ENCODE measurements at regions not wholly inside any gene's neighbourhood (a gene's known extent, or its start where the extent isn't known, plus 50 kb on each side); places are given as distances from the start of the nearest gene placed in this dataset.
"Not testable (repeated sequence)": the region's sequence is repeated elsewhere in the genome, so short reads cannot be mapped to it uniquely, and the experiment has no call there.

DNA sequence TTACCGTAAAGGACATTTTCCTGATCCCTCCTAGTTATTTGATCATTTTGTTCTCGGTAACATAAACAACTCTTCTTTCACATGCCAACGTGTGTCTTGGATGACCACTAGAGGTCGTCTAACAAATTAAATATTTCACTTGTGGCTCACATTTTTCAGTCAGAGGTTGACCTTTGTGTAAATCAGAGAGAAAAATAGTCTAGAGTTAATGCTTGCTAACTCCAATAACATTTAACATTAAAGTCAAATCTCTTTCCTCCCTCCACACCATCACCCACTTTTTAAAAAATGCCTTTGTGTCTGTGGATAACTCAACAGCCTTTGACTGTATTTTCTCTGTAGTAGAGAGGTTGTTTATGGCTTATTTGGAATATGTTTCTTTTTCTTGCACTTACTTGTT is 220.5 kb upstream of the B3GALT2 start:
- peak; percentile 67 for DNase-seq

DNA sequence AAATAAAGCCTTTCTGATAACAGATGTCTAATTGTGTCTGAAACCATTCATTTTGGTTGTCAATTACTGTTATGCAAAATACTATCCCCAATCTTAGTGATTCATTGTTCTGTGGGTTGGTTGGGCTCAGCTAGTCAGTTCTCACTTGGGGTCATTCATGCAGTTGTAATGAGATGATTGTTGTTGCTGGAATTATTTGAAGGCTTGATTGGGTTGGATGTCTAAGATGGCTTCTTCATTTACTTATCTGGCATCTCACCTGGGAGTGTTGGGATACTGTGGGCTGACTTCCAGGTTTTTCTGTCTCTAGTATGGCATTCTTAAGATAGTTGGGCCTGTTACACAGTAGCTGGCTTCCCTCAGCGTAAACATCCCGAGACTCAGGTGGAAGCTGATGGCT is 217.8 kb upstream of the B3GALT2 start:
- no peak for DNase-seq

DNA sequence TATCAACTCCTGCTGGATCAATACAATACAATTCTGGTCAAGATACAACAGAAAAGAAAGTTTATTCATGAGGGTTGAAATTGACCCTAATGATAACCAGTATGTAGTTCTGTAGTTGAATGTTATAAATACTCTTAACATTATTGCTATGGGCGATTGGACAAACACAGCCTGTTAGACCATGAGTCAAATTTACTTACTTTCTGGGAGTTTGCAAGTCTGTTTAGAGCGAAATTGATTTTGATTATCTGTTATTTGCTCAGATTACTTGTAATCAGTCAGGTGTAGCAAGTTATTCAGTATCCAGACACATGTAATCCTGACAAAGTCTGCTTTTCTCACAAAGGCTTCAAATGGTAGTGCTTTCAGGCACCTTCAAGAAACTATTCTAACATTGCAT is 216.6 kb upstream of the B3GALT2 start:
- no peak for DNase-seq

DNA sequence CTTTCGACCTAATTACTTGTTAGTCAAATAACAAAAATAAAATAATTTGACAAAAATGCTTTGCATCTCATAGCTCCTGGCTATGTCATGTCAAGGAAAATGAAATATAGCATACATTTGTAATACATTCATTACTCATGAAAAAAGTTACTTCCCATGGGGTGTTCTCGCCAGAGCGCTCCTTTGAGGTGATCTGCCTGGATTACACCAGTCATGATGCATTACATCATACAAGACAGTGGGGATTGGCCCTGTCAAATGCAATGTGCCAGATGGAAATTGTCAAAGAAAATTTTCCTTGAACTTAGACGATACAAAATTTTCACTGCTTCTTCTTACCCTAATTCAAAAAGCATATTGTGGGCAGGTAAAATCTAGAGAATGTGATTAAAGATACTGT is 215.6 kb upstream of the B3GALT2 start:
- DNase-seq = no peak

DNA sequence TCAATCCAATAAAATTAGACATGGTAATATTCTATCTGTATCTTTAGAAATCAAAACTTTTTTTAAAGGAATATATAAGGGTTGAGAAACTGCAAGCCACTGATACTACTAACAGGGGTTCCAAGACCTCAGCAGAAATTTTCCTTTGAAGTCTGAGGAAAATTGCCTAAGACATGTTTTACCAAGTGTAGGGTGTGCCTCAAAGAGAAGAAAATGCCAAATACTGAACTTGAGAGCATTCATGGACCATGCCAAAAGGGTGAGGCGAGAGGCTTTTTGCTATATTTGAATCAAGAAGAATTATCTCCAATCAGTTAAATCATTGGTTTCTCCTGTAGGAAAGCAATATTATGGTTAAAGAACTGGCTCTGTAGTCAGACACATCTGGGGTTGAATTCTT is 207.9 kb upstream of the B3GALT2 start:
- DNase-seq = no peak

DNA sequence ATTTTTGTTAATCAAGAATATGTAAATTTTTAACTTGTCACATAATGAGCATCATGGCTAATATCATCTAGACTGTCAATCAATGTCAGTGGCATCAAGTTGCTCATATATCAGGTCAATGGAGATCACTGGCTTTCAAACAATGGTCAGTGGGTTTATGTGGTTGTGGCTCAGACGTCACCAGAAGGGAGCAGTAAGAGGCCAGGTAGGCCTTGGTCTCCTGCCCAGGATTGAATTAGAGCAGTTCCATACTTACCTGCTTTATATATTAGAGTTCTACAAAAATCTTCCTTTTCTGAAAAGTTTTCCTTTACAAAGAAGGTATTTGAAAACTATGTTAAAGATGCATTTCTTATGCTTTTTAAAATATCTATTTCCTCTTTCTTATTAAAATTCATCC is 206.3 kb upstream of the B3GALT2 start:
- no peak for DNase-seq

DNA sequence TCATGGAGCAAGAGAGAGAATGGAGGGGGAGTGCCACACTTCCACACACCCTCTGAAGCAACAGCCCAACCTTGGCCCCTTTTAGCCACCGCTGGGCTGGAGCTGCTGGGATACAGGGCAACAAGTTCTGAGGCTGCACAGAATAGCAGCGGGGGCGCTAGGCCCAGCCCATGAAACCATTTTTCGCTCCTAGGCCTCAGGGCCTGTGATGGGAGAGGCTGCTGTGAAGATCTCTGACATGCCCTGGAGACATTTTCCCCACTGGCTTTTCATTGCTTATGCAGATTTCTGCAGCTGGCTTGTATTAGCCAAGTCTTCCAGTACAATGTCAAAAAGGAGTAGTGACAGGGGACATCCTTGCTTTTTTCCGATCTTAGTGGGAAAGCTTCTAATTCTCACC is 202.3 kb upstream of the B3GALT2 start:
- no peak for DNase-seq

DNA sequence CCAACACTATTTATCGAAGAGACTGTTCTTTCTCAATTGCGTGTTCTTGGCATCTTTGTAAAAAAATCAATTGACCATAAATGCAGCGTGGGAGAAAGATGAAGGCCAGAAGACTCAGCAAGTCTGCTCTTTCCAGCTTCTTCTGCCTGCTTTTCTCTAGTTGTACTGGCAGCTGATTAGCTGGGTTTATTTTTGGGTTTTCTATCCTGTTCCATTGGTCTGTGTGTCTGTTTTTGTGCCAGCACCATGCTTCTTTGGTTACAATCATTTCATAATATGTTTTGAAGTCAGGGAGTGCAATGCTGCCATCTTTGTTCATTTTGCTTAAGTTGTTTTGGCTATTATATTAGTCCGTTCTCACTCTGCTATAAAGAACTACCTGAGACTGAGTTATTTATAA is 201.8 kb upstream of the B3GALT2 start:
- DNase-seq = no peak

DNA sequence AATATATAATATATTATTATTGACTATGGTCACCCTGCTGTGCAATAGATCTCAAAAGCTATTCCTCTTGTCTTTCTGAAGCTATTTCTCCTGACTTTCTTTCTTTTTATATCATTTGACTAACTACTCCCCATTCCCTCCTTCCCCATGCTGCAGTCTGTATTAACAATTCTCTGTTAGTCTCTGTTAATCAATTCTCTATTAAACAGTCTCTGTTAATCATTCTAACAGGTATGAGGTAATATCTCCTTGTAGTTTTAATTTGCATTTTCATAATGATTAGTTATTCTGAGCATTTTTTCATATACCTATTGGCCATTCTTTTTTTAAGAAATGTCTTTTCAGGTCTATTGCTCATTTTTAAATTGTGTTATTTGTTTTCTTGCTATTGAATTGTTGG is 201.0 kb upstream of the B3GALT2 start:
- DNase-seq = no peak

DNA sequence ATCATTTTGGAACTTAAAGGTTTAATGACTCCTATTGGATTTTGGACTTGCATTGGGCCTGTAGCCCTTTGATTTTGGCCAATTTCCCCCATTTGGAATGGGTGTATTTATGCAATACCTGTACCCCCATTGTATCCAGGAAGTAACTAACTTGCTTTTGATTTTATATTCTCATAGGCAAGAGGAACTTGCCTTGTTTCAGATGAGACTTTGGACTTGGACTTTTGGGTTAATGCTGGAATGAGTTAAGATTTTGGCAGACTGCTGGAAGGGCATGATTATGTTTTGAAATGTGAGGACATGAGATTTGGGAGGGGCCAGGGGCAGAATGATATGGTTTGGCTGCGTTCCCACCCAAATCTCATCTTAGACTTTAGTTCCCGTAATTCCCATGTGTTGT is 192.0 kb upstream of the B3GALT2 start:
- not testable (repeated sequence) for DNase-seq

DNA sequence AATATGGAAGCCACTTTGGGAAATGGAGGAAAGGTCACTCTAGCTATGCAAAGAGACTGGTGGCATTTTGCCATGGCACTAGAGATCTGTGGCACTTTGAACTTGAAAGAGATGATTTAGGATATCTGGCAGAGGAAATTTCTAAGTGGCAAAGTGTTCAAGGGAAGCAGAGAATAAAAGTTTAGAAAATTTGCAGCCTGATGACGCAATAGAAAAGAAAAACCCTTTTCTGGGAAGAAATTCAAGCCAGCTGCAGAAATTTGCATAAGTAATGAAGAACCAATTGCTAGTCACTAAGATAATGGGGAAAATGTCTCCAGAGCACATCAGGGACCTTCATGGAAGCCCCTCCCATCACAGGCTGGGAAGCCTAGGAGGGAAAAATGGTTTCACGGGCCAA is 191.1 kb upstream of the B3GALT2 start:
- DNase-seq = no peak

DNA sequence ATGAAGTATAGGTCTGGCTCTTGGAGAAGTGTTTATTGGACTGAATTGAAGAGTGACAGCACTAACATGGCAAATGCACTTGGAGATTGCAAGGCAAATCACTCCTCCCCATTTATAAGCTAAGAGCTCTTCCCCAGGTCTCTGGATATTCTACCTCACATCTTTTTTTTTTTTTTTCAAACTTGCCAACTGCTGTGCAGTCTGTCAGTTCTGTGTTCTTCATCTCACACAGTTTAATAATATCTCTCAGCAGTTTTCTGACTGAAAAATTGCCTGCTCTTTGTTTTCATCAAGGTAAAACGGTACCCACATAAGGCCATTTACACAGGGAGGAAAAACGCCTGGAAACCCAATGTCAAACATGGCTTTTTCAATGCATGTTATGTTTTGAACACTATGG is 186.1 kb upstream of the B3GALT2 start:
- no peak for DNase-seq

DNA sequence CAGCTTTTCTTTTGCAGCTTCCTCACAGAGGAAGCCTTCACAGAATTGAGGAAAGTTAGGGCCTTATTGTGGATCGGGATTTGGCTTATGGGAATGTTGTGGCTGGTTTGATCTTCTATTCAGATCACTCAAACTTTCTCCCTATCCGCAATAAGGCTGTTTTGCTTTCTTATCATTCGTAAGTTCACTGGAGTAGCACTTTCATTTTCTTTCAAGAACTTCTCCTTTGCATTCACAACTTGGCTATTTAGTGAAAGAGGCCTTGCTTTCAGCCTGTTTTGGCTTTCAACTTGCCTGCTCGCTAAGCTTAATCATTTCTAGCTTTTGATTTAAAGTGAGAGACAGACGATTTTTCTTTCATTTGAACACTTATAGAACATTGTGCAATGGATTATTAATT is 181.9 kb upstream of the B3GALT2 start:
- no peak for DNase-seq

DNA sequence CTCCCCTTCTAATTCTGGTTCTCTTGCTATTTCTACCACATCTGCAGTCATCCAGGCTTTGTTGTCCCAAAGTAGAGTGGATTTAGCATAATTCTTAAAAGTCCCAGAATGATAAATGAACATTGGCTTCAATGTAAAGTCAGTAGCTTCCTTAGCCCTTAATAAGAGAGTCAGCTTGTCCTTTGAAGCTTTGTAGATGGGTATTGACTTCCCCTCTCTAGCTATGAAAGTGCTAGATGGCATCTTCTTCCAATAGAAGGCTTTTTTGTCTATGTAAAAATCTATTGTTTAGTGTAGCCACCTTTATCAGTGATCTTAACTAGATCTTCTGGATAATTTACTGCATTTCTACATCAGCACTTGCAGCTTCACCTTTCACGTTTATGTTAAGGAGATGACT is 181.4 kb upstream of the B3GALT2 start:
- DNase-seq = no peak

DNA sequence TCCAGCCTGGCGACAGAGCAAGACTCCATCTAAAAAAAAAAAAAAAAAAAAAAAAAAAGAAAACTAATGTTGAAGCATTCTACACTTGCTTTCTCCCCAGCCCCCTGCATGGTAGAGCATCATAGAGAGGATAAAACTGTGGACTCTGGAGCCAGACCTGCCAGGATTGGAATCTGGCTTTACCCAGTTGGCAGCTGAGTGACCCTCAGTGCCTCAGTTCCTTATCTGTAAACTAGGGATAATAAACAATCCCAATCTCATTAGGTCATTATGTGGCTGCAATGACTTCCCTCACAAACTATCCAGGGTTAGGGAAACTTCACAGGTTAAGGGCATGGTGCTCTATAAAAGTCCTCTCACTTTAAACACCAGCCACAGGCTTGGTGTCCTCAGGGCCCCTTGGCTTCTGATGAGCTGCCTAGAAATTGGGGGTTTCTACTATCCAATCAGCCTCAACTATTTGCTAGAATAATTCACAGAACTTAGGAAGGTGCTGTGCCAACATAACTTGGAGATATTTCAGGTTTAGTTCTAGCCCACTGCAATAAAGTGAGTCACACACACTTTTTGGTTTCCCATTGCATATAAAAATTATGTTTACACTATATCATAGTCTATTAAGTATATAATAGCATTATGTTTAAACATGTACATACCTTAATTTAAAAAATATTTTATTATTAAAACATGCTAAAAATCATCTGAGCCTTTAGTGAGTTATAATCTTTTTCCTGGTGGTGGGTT is 180.5 kb upstream of the B3GALT2 start:
- no peak for DNase-seq

DNA sequence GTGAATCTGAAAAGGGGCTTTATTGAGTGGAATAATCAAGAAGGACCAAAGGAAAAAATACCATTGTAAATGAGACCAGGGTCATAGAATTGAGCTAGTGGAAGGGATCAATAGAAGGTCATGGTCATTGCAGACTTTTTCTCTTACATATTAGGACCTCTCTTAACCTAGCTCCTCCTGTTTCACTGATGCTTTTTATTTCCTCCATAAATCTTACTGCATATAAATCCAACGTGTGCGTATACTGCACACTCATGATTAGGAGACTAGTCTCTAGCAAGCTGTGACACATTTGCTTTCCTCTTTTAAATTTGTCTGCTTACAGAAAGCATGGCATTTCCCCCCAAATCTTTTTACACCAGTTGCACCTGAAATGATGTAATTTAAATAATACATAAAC is 179.6 kb upstream of the B3GALT2 start:
- DNase-seq = no peak

DNA sequence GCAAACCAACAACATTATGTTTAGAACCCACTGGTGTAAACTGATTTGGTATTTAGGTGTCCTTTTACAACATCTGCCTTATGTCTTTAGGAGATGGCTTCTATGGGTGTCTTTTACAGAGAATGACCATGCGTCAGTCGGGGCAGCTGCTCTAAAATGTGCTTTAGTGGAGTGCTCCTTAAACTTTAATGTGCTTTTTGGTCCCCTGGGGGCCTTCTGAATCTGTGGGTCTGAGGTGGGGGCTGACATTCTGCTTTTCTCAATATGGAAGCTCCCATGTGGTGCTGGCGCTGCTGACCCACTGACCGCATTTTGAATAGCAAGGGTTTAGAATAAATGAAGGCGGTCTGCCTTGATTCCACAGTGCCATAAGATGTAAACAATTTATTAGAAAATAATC is 173.2 kb upstream of the B3GALT2 start:
- no peak for DNase-seq

DNA sequence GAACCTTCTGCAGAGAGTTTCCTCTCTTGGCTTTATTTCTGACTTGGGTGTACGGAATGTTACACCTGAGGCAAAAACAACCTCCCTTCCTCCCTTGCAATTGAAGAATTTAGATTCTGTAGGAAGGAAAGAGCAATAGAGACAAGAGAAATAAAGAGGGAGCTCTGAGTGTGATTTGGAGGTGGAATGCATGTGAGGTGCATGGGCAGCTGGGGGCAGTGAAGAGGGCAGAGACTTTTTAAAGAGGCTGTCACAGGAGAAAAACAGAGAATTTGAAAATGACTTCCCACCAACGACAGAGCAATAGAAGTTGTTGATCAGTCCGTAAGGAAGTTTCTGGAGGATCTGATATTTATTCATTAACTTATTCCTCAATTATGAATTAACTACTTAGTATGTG is 172.0 kb upstream of the B3GALT2 start:
- no peak for DNase-seq

DNA sequence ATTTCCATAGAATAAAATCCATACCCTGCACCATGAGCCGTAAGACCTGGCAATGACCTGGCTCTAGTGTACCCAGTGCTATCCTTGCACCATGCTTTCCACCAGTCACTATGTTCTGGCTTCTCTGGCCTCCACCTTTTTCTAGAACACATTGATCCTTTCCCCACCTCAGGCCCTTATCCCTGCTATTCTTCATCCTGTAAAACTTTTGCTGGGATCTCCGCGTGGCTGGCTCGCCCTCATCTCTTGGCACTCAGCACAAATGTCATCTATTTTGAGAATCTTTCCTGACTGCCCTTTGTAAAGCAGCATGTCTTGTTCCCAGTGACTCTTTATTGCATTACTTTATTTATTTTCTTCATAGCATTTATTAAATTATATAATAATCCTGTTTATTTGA is 169.8 kb upstream of the B3GALT2 start:
- DNase-seq = no peak

DNA sequence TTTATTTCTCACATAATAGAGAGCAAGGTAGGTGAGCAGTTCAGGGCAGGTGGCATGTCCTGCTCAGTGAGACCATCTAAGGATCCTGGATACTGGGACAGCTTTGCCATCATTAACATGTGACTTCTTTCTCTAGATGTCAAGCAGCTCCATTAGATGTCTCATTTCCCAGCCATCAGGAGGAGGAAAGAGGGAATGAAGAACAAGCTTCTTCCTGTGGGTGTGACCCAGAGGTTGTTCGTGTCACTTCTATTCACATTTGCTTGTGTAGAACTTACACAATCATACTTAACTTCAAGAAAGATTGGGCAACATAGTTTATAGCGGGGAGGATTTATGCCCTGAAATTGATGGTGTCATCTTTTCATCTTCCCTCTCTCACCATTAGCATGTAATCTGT is 169.2 kb upstream of the B3GALT2 start:
- DNase-seq = no peak

DNA sequence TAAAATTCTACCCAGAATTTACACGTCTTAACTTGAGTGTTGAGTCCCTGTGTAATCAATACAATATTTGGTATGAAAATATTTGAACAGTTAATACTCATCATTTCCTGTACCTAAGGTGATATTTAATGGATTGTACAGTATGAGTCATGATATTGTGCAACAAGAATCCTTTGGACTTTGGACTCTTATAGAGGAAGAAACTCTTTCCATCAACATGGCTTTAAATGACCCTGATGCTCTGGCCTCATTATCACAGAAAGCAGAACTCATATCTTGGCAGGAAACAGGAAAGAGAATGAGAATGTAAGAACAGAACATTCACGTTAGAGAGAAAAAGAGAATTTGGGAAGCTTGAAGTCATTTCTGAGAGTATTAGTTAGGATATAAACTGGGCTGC is 168.8 kb upstream of the B3GALT2 start:
- no peak for DNase-seq

DNA sequence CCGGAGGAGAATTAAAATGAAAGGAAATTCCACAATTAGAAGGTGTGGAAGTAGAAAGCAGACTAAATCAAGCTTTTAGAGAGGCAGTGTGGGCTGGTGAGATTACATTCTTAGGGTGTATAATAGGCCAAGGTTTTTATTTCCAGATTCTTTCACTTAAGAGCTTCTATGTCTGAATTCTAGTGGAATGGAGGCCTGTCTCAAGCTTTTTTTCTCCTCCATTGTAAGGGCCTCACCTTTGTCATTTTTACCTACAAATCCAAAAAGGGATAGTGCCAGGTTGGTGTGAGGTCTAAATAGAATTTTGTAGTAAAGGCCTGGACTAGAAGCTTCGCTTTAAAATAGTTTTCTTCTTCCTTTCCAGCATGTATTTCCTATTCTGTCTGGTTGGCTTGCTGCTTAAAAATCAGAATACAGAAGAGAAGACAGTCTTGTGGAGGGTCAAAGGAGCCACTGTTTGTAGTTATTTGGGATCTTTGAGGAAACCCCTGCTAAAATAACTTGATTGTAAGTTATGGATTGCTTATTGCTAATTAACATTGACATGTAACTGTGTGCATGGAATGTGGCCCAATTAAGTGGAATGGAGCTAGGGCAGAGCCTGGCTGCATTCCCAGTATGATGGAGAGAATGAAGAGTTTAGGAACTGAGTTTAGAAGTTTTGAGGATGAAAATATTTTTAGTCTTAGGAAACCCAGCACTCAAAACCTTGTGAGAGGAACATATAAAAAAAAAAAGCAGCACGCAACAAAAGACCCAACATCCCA is 162.5 kb upstream of the B3GALT2 start:
- peak; percentile 34 for DNase-seq

DNA sequence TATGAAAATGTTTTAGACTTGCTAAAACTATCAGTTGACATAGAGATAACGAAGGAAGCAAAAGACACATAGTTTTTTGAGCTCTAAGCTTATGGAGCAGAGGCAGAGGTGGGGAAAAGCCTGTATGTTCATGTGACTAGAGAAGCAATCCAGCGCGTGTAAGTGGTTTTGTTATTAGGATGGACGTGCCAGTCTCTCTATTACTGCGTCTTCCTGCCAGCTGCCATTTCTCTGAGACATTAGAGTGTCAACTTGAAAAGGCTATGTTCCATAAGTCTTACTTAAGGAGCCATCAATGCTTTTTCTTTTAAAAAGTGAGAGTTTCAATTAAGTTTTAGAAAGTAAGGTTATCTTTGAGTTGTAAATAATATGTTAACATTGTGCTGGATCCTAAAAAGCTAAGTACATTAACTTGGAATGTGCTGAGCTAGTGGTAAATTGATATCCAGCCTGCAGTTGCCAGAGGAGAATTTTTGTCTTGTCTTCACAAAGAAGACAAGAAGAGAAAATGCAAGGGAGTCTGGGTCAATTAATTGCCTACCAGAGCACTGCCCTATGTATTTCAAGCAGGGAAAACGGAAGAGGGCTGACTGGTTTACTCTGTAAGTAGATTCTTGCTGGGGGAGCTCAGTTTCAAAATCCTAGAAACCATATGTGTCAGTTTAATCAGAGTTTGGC is 161.8 kb upstream of the B3GALT2 start:
- peak; percentile 75 for DNase-seq

DNA sequence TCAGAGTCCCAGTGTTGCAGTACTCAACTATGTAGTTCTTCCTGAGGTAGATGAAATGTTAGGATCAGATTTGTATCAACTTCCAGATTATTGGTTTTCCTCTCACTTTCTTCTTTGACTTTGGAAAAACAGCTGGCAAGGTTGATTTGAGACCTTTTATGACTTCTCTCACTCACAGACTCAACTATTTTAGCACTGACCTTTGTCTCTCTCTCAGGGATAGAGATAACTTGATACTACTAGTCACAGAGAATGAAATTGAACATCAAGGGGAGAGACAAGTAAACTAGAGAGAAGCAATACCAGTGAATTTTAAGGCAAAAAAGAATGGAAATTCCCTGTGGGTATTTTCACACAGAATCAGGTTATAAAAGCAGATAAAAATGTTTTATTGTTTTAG is 159.7 kb upstream of the B3GALT2 start:
- no peak for DNase-seq
